GM23338 (cell line): ENCODE measurements at regions not wholly inside any gene's neighbourhood (a gene's known extent, or its start where the extent isn't known, plus 50 kb on each side); places are given as distances from the start of the nearest gene placed in this dataset.

Experiments used
- CREB1 ChIP-seq: fragments of 250-450 bp; sonication (Bioruptor Pico); IDR thresholded peaks from 2 replicates; pipeline ENCODE4 v1.5.0; 2020; ENCODE audit warnings: low read depth, mild to moderate bottlenecking, moderate library complexity
- CTCF ChIP-seq, 2 experiments: fragments of 200-600 bp in 1 of 2; sonication (generic) in 1 of 2; conservative IDR thresholded peaks; 2 replicates each; pipeline versions ENCODE4 v1.5.1 to v1.6.1; 2016 to 2017; ENCODE audit warnings: antibody characterized with exemption in 2 of 2, low read depth in 2 of 2, mild to moderate bottlenecking in 2 of 2, moderate library complexity in 1 of 2
- EZH2 ChIP-seq: fragments of 200-600 bp; sonication (generic); IDR thresholded peaks from one replicate; pipeline ENCODE4 v1.8.0; 2017; ENCODE audit warnings: antibody characterized with exemption, mild to moderate bottlenecking, low read depth; ENCODE audit not compliant: unreplicated experiment
- EZH2phosphoT487 ChIP-seq: fragments of 200-600 bp; sonication (generic); IDR thresholded peaks from one replicate; pipeline ENCODE4 v1.8.1; 2018; ENCODE audit warnings: antibody characterized with exemption; ENCODE audit not compliant: unreplicated experiment
- JUNB ChIP-seq: IDR thresholded peaks from one replicate; pipeline ENCODE4 v1.6.1; 2016; ENCODE audit warnings: antibody characterized with exemption; ENCODE audit not compliant: unreplicated experiment
- NANOG ChIP-seq: IDR thresholded peaks from 2 replicates; pipeline ENCODE4 v1.6.1; 2016; ENCODE audit warnings: antibody characterized with exemption, borderline replicate concordance
- POLR2AphosphoS5 ChIP-seq: IDR thresholded peaks from 2 replicates; pipeline ENCODE4 v1.6.1; 2016; ENCODE audit warnings: antibody characterized with exemption, low read depth
- REST ChIP-seq: IDR thresholded peaks from one replicate; pipeline ENCODE4 v1.6.1; 2018; ENCODE audit warnings: antibody characterized with exemption; ENCODE audit not compliant: unreplicated experiment
- STAT1 ChIP-seq: IDR thresholded peaks from one replicate; pipeline ENCODE4 v1.6.1; 2016; ENCODE audit warnings: antibody characterized with exemption; ENCODE audit not compliant: unreplicated experiment
- ZNF114 ChIP-seq: fragments of 250-450 bp; sonication (Bioruptor Pico); IDR thresholded peaks from 2 replicates; pipeline ENCODE4 v1.5.0; 2020; ENCODE audit warnings: mild to moderate bottlenecking, moderate library complexity
- ZNF331 ChIP-seq: fragments of 250-450 bp; sonication (Bioruptor Pico); IDR thresholded peaks from 2 replicates; pipeline ENCODE4 v1.5.0; 2020; ENCODE audit warnings: low read depth, mild to moderate bottlenecking, moderate library complexity
- TF ChIP-seq, protein P1 (sequence below): fragments of 250-450 bp; sonication (Bioruptor Pico); IDR thresholded peaks from 2 replicates; pipeline ENCODE4 v1.5.0; 2020; ENCODE audit warnings: mild to moderate bottlenecking, moderate library complexity

- TF ChIP-seq REST, result no peak
- no peak for TF ChIP-seq EZH2phosphoT487
- no peak for TF ChIP-seq CTCF (conservative IDR thresholded peaks at IDR 0.05; ENCODE audit: low read depth in 2 of 2)
- no peak for TF ChIP-seq POLR2AphosphoS5
- no peak for TF ChIP-seq CREB1 (CRISPR knock-in tag)
- TF ChIP-seq NANOG, result no peak
- TF ChIP-seq EZH2, result no peak
- no peak for TF ChIP-seq STAT1
- no peak for TF ChIP-seq ZNF114 (CRISPR knock-in tag)
- TF ChIP-seq JUNB, result no peak
- TF ChIP-seq, protein P1, sequence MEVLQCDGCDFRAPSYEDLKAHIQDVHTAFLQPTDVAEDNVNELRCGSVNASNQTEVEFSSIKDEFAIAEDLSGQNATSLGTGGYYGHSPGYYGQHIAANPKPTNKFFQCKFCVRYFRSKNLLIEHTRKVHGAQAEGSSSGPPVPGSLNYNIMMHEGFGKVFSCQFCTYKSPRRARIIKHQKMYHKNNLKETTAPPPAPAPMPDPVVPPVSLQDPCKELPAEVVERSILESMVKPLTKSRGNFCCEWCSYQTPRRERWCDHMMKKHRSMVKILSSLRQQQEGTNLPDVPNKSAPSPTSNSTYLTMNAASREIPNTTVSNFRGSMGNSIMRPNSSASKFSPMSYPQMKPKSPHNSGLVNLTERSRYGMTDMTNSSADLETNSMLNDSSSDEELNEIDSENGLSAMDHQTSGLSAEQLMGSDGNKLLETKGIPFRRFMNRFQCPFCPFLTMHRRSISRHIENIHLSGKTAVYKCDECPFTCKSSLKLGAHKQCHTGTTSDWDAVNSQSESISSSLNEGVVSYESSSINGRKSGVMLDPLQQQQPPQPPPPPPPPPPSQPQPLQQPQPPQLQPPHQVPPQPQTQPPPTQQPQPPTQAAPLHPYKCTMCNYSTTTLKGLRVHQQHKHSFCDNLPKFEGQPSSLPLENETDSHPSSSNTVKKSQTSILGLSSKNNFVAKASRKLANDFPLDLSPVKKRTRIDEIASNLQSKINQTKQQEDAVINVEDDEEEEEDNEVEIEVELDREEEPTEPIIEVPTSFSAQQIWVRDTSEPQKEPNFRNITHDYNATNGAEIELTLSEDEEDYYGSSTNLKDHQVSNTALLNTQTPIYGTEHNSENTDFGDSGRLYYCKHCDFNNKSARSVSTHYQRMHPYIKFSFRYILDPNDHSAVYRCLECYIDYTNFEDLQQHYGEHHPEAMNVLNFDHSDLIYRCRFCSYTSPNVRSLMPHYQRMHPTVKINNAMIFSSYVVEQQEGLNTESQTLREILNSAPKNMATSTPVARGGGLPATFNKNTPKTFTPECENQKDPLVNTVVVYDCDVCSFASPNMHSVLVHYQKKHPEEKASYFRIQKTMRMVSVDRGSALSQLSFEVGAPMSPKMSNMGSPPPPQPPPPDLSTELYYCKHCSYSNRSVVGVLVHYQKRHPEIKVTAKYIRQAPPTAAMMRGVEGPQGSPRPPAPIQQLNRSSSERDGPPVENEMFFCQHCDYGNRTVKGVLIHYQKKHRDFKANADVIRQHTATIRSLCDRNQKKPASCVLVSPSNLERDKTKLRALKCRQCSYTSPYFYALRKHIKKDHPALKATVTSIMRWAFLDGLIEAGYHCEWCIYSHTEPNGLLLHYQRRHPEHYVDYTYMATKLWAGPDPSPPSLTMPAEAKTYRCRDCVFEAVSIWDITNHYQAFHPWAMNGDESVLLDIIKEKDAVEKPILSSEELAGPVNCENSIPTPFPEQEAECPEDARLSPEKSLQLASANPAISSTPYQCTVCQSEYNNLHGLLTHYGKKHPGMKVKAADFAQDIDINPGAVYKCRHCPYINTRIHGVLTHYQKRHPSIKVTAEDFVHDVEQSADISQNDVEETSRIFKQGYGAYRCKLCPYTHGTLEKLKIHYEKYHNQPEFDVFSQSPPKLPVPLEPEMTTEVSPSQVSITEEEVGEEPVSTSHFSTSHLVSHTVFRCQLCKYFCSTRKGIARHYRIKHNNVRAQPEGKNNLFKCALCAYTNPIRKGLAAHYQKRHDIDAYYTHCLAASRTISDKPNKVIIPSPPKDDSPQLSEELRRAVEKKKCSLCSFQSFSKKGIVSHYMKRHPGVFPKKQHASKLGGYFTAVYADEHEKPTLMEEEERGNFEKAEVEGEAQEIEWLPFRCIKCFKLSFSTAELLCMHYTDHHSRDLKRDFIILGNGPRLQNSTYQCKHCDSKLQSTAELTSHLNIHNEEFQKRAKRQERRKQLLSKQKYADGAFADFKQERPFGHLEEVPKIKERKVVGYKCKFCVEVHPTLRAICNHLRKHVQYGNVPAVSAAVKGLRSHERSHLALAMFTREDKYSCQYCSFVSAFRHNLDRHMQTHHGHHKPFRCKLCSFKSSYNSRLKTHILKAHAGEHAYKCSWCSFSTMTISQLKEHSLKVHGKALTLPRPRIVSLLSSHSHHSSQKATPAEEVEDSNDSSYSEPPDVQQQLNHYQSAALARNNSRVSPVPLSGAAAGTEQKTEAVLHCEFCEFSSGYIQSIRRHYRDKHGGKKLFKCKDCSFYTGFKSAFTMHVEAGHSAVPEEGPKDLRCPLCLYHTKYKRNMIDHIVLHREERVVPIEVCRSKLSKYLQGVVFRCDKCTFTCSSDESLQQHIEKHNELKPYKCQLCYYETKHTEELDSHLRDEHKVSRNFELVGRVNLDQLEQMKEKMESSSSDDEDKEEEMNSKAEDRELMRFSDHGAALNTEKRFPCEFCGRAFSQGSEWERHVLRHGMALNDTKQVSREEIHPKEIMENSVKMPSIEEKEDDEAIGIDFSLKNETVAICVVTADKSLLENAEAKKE, result no peak
- no peak for TF ChIP-seq ZNF331 (CRISPR knock-in tag)
Measured at GRCh38 chr6:67496191-67496590, 1138.9 kb upstream of the ADGRB3 start.
